GM12872 (cell line): ENCODE measurements at regions not wholly inside any gene's neighbourhood (a gene's known extent, or its start where the extent isn't known, plus 50 kb on each side); places are given as distances from the start of the nearest gene placed in this dataset.

ENCODE experiments used
- CTCF ChIP-seq: IDR thresholded peaks from 3 replicates; pipeline ENCODE4 v1.5.1; 2011; ENCODE audit warnings: low read depth, mild to moderate bottlenecking, low read length, moderate library complexity; ENCODE audit not compliant: insufficient read depth

GRCh38 chr3:165568907-165569462 lies 268.2 kb downstream of the BCHE start:
- no peak for TF ChIP-seq CTCF

GRCh38 chr3:165555785-165556184 lies 281.4 kb downstream of the BCHE start:
- TF ChIP-seq CTCF, result no peak

GRCh38 chr3:165553371-165553770 lies 283.9 kb downstream of the BCHE start:
- TF ChIP-seq CTCF, result no peak

GRCh38 chr3:165549665-165550064 lies 287.6 kb downstream of the BCHE start:
- no peak for TF ChIP-seq CTCF

- no peak for TF ChIP-seq CTCF
These were observed 288.2 kb downstream of the BCHE start for GRCh38 chr3:165549037-165549436.

GRCh38 chr3:165545059-165545458 lies 292.2 kb downstream of the BCHE start:
- TF ChIP-seq CTCF, result no peak

- TF ChIP-seq CTCF, result no peak
These were observed 292.8 kb downstream of the BCHE start for GRCh38 chr3:165544432-165544831.
